HG03108 (cell line): ENCODE measurements at regions not wholly inside any gene's neighbourhood (a gene's known extent, or its start where the extent isn't known, plus 50 kb on each side); places are given as distances from the start of the nearest gene placed in this dataset.
"Not testable (repeated sequence)": the region's sequence is repeated elsewhere in the genome, so short reads cannot be mapped to it uniquely, and the experiment has no call there.

Experiments used
- ATAC-seq: cut with Tn5 transposase; IDR thresholded peaks from one replicate; pipeline ENCODE4 v1.9.1; 2021; ENCODE audit warnings: moderate library complexity; ENCODE audit not compliant: unreplicated experiment

DNA sequence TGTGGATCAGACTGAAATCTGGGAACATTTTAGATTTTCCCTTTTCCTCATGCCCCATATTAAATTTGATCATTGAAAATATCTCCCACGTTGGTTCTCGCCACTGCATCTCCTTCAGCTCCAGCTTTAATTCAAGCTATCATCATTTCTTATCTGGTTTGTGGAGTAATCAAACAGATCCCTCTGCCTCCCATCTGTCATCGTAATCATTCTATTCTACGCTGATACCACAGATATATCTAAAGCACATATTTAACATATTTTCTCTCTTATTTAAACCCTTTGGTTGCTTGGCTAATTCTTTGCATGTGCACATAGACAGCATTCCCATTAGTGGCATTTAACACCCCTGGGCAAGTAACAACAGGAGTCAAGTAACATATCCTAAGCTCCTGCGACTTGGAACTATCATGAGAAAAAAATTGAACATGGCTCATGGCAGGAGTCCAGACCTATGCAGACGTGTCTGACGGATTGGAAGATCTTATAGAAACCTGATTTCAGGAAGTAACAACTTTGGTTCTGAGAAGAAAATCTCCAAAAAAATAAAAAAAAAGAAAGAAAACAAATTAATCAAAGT, 158.8 kb upstream of the KYNU start:
- ATAC-seq = no peak

DNA sequence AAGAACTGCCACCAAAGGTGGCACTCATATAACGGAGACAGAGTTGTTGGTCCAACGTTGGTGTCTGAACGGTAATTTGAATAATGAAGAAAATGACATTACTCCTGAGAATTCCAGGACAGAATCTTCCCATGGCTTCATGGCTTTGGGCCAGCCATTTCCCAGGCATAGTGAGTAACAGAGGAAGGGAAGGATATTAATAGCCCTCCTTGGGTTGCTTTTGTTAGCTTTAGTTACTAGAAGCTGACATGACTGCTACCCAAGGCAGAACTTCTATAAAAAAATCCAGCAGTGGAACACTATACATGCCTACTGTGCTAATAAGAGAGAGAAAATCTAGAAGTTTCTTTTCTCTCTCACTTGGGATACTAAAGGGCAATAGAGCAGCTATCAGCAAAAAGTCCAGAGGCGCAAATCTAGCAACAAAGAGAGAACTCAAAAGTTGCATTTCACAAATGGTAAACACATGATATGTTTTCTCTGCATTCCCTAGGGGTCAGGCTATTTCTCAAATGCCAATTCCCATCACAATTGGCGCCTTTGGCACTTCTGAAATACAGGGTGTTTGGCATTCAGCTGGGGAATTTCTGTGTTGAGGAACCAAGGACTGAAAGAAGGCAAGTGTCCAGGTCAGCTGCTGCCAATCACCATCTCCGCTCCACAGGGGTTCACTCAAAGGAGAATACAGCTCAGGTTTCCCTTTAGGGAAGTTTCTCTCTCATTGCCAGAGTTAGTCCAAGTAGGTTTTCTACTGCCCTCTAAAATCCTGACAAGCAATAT, 160.8 kb upstream of the KYNU start:
- ATAC-seq = no peak

DNA sequence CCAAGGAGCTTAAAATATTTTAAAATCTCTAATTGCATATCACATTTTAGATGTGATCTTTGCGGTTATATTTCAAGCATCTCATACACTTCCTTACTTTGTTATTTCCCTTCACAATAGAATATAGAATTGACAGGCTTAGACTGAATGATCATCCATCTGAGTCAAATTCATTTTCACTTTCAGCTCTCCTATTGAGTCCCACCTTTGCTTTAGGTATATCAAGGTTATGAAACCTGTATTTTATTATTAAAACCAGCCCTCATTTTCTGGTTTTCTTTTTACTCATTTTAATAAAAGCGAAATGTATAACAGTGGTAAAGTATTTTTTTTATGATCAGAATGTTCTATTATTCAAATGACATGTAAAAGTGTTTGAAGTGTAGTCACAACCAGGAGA, 162.9 kb upstream of the KYNU start:
- peak; percentile 58 for ATAC-seq

DNA sequence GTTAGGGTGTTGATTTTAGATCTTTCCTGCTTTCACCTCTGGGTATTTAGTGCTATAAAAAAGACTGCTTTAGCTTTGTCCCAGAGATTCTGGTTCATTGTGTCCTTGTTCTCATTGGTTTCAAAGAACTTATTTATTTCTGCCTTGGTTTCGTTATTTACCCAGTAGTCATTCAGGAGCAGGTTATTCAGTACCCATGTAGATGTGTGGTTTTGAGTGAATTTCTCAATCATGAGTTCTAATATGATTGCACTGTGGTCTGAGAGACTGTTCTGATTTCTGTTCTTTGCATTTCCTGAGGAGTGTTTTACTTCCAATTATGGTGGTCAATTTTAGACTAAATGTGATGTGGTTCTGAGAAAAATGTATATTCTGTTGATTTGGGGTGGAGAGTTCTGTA, 167.1 kb upstream of the KYNU start:
- no peak for ATAC-seq

DNA sequence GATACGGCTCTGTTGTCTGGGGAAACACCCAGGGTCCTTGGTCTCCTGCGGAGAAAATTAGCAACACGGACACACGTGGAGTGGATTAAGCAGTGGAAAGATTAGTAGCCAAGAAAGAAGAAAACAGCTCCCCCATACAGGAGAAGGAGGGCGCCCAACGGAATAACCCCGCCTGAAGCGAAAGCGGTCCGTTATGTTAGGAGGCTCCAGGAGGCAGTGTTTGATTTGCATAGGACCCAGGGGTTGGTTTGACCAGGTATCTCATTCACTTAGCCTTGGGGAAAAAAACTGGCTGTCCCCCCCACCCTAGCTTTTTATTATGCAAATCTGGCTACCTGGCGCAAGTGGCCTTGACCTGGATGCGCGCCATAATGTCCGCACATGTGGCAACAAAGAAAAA, 170.1 kb upstream of the KYNU start:
- no peak for ATAC-seq

DNA sequence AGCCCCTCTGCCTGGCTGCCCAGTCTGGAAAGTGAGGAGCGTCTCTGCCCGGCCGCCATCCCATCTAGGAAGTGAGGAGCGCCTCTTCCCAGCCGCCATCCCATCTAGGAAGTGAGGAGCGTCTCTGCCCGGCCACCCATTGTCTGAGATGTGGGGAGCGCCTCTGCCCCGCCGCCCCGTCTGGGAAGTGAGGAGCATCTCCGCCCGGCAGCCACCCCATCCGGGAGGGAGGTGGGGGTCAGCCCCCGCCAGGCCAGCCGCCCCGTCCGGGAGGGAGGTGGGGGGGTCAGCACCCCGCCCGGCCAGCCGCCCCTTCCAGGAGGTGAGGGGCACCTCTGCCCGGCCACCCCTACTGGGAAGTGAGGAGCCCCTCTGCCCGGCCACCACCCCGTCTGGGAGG, 175.1 kb upstream of the KYNU start:
- ATAC-seq = not testable (repeated sequence)

DNA sequence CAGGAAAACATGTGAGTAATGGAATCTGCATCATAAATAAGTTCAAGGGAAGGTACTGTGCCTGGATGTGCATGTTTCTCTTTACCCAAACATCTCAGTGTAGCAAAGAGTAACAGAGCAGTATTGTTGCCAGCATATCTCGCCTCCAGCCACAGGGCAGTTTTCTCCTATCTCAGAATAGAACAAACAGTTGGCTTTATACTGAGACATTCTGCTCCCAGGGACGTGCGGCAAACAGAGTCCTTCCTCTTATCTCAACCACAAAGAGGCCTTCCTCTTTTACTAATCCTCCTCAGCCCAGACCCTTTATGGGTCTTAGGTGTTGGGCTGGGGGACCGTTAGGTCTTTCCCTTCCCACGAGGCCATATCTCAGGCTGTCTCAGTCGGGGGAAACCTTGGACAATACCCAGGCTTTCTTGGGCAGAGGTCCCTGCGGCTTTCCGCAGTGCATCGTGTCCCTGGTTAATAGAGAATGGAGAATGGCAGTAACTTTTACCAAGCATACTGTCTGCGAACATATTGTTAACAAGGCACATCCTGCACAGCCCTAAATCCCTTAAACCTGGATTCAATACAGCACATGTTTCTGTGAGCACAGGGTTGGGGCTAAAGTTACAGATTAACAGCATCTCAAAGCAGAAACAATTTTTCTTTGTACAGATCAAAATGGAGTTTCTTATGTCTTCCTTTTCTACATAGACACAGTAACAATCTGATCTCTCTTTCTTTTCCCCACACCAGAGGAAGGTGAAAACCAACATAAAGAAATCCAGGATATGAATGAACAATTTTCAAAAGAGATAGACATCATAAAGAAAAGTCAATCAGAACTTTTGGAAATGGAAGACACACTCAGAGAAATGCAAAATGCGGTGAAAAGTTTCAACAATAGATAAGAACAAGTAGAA, 181.9 kb upstream of the KYNU start:
- ATAC-seq = not testable (repeated sequence)

DNA sequence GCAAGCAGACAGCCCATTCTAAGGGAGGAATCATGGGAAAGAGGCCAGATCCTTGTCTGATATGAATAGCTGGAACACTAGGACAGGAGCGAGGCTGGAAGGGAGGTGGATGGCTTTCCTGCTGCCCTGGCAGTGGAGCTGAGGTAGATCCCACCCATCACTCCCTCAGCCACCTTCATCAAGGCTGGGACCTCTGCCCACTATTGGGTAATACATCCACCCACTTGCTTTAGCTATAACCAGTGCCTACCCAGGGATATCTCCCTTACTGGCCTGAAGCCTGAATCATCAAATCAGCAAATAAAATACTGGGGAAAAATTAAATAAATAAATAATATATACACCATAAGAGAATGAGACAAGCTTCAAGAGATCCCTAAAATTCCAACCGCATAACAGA, 183.2 kb upstream of the KYNU start:
- ATAC-seq = no peak

DNA sequence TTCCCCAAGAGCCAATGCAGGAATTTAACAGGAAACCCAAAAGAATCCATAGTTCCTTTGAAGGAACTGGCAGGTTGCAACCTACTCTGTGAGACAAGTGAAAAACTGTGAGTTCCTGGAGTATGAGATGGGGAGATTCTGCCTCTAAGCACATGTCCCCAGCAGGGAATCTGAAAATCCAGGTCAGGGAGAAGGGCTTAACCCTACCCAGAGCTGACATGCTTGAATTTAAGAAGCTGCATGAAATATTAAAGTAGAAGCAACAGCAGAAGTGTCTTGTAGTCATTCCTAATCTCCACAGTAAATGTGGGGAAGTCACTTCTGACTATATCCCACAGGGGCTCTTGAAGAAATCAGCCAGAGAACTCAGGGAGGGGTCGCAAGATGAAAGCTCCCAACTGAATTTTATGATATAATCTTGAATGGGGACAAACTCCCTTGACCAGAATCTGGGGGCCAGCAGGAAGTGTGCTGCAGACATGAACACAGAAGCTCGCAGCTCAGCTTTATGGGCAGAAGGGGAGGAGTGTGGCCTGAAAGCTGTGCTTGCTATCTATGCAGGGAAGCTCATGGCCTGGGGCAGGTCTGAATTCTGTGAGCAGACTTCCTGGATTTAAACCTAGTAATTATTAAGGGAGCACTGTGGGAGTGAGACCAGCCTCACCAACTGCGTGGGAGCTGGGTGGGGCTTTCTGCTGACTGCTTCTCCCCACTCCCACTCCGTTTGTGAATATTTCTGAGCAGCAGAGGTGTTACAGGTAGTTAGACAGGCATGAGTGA, 184.1 kb upstream of the KYNU start:
- no peak for ATAC-seq

DNA sequence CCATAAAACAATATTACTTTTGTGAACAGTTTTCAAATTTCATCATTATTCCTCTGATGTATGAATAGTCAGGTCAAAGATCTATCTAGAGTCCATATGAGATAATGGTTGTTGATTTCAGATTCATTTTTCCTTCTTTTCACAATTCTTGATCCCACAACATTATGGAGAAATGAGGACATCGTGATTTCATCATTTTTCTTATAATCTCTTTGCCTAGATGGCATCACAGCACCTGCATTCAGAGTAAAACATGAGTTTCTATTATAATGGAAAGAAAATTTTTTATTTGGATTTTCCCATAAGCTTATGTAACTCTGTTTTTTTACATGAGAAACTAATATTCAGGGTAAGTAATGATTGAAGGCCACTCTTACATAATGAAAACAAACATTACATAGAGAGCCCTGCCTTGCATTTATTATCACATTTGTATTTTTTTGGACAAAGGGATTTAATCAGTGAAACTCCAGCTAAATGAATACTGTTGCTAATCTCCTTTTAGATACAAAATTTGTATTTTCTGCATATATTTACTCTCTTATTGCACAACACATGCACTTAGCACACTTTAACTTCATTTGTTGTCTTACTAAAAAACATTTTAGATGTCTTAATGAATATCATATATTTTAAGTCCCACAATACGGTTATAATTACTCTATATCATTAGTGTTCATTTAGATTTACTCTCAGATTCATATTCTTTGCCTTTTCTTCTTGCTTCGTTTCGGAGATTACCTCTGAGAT, 188.4 kb upstream of the KYNU start:
- ATAC-seq = no peak

DNA sequence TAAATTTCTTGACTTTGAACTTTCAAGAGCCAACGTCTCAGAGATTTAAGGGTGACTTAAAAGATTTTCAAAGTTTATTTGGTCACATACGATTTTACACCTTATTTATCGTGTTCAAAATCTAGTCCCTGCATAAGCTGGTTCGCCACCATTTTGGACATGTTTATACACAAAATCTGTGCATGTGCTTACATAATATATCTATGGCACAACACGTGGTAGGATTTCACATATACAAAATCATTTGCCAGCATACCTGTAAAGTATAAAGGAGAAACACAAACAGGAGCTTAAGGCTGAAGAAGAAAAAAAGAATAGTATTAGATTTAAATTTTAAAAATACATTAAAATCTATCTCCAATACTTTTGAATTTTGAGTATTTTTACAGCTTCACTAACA, 190.0 kb upstream of the KYNU start:
- ATAC-seq = no peak

DNA sequence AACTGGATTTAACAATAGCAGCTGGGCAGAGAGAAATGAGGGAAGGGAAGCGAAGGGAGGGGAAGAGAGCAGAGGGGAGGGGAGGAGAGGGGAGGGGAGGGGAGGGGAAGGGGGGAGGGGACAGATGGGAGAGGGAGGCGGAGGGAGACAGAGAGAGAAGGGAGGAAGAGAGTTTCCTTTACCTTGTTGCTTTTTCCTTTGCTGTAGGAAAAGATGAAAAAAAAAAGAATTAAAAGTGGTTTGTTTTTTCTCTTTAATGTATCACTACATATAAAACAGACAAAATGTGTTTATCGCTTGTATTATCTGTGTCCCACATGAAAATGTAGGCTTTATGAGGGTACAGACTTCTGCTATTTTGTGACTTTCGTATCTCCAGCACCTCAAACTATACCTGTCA, 190.4 kb upstream of the KYNU start:
- no peak for ATAC-seq

DNA sequence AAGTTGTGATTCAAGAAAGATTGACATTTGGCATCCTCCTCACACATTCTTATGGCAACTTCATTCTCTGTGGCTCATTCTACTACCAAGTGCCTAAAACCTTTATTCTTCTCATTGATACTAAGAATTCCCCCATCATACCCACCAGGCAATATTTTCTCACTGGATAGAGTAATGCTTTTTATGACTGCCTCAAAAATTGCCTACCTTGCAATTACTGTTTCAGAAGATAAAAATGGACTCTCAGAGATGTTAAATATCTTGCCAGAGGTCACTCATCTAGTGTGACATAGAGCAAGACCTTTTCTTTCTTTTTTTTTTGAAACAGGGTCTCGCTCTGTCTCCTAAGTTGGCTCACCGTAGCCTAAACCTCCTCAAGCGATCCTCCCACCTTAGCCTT, 192.8 kb upstream of the KYNU start:
- no peak for ATAC-seq

DNA sequence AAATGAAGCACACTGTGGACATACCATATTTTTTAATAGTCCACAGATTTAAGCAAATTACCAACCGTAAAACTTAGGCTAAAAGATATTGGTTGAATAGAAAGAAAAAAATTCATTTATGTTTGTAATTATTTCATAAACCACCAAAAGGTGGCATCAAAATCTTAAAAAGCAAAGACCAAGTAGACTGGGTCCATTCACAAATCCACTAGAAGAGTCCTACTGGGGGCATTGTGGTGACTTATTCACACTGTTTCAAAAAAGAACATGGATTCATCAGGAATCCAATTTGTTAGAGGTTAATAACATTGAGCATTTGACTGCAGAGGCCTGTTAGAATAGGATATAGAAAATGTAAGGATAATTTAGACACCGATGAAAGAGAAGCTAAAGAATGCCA, 194.9 kb upstream of the KYNU start:
- no peak for ATAC-seq

DNA sequence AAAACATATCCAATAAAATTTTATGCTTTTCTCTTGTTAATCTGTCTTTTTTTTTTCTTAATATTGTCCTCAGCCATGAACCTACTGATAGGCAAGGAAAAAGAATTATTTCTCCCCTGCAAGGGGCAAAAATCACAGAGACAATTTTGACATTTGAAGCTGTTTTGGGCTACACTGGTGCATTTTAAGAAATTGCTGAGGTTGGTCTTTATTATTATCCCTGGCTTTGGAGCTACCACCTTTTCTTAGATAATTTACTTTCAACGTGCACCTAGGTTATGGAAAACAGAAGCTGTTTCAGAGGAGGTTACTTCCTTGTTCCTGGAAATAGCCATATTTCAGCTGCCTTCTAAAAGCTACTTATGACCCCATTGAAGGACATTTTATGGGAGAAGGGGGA, 195.5 kb upstream of the KYNU start:
- no peak for ATAC-seq

DNA sequence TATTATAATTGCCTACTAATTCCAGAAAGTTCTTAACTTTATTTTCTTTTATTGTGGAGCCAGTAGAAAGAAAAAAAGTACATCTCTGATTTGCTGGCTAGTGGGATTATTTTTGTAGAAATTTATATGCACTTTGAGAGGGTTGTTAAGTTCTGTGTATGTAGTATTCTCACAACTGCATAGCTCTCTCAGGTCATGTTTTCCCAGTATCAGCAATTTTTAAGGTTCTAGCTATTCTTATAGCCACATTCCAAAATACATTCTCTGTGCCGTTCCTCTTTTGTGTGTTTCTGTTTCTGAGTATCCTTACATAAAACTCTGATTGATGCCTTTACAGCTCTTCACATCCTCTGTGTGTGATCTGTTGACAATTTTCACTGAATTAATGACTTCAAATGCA, 199.3 kb upstream of the KYNU start:
- no peak for ATAC-seq

DNA sequence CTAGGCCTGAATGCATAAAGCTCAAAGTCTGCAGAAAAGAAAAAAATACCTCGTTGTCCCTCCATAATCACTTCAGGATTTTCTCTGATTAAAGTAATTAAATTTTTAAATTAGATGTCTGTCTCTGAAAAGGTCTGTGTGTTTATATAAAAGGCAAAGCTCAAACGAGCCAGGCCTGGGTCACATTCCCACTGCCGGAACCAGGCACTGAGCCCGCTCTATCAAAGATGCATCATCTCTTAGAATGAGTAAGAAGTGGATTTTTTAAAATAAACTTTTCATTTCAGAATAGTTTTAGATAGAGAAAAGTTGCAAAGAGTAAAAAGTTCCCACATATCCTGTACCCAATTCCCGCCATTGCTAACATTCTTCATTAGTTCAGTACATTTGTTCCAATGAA, 202.1 kb upstream of the KYNU start:
- ATAC-seq = no peak

DNA sequence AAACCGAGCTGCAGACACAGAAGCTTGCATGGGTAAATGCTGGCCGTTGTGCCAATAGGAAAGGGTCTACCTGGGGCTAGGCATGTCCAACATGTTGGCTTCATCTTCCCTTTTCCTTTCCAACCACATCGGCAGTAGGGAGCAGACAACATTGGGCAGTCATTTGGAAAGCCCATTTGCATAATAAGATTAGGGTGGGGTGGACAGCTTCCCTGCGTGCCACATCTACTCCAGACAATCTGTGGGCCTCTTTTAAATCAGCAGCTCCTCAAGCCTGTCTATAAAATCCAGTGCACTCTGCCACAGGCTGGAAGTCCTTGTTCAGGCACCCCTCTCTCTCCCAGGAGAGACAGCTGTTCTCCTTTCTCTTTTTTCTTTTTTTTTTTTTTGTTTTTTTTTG, 203.6 kb upstream of the KYNU start:
- ATAC-seq = no peak

DNA sequence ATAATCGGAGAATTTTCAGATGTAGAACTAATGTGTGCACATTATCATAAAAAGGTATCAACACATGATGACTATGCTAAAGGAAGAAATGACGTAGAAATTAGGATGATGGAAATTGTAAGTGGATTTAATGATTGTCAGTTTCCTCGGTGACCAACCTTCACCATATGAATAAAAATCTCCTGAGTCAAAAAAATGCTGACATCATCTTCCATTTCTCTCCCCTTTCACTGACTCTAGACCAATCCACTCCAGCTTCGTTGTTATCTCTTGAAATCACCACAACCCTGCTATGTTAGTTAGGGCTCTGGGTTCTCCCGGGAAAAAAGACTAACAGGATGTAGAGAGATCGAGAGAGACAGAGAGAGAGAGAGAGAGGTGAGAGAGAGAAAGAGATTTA, 204.8 kb upstream of the KYNU start:
- no peak for ATAC-seq

DNA sequence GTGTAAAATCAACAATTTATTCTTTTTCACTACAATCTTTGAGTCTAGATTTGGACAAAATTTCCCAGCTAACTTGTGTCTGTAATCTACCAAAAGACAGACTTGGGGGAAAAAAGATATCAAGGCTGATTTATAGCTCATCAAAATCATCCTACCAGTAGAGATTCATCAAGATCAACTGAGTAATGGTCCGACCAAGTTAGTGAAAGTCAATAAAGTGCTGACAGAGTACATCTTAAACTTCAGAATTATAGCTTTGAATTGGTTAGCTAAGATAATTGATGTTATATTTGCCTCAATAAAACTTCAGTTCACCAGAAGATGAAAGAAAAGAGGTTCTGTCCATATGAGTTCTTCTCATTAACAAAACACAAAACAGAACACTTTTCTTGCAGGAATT, 207.1 kb upstream of the KYNU start:
- no peak for ATAC-seq

DNA sequence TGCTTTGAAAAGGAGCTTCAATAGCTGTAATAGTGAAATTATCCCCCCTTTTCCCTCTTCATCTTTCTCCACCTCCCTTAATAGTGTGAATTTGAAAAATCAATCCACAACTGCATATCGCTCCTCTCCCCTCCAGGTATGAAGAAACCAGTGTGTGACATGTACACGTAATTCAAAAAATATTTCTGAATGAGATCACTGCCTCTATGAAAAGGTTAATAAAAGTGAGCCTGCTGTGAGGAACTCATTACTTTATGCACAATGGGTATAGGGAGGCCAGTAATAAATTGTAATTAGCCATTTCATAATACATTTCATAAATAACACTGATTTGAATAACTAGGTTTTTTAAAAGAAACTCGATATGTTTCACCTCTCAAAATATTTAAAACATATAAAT, 209.0 kb upstream of the KYNU start:
- ATAC-seq = no peak
